ENCODE measurements at regions not wholly inside any gene's neighbourhood (a gene's known extent, or its start where the extent isn't known, plus 50 kb on each side); places are given as distances from the start of the nearest gene placed in this dataset.

- TF ChIP-seq POLR2A (IDR thresholded peaks at IDR 0.05) = no peak
- no peak for TF ChIP-seq CTCF (IDR thresholded peaks at IDR 0.05)
- TF ChIP-seq POLR2AphosphoS5 (IDR thresholded peaks at IDR 0.05) = no peak
Observed at GRCh38 chr4:37015391-37015790, 229.2 kb upstream of the NWD2 start.
